CD14-positive monocyte (primary cell): ENCODE measurements at regions not wholly inside any gene's neighbourhood (a gene's known extent, or its start where the extent isn't known, plus 50 kb on each side); places are given as distances from the start of the nearest gene placed in this dataset.

ENCODE experiments used
- DNase-seq, 3 donors: peaks; one replicate each; pipeline ENCODE4 v3.0.0-alpha.2; 2011 to 2022
- H2AFZ ChIP-seq: 2 replicates; pipeline ENCODE4 v1.6.0; 2012; ENCODE audit warnings: mild to moderate bottlenecking, low read depth, low read length, inconsistent platforms; ENCODE audit not compliant: insufficient read depth, poor library complexity, severe bottlenecking
- H3K27ac ChIP-seq, 2 donors: 1 replicate in 1 of 2; 2 replicates in 1 of 2; pipeline ENCODE4 v1.5.1; 2012 to 2013; ENCODE audit warnings: low read length in 2 of 2, control low read depth in 1 of 2, inconsistent platforms in 1 of 2, low read depth in 1 of 2, mild to moderate bottlenecking in 1 of 2
- H3K27me3 ChIP-seq, 2 donors: one replicate each; pipeline versions ENCODE4 v1.6.0 to v1.6.1; 2011 to 2013; ENCODE audit warnings: low read length in 2 of 2; ENCODE audit not compliant: control insufficient read depth in 2 of 2, insufficient read depth in 2 of 2
- H3K36me3 ChIP-seq, 2 donors: replicated peaks in 1 of 2; 1 replicate in 1 of 2; 2 replicates in 1 of 2; pipeline versions ENCODE4 v1.5.1 to v1.6.1; 2012 to 2013; ENCODE audit warnings: low read length in 2 of 2, control low read depth in 1 of 2, inconsistent platforms in 1 of 2, mild to moderate bottlenecking in 1 of 2; ENCODE audit not compliant: insufficient read depth in 2 of 2, control insufficient read depth in 1 of 2
- H3K4me1 ChIP-seq, 2 donors: 1 replicate in 1 of 2; 2 replicates in 1 of 2; pipeline versions ENCODE4 v1.5.1 to v1.6.1; 2012 to 2013; ENCODE audit warnings: low read length in 2 of 2, control low read depth in 1 of 2, inconsistent platforms in 1 of 2, mild to moderate bottlenecking in 1 of 2, moderate library complexity in 1 of 2; ENCODE audit not compliant: insufficient read depth in 2 of 2, control insufficient read depth in 1 of 2
- H3K4me2 ChIP-seq: replicated peaks from 2 replicates; pipeline ENCODE3; 2012; ENCODE audit warnings: low read length, moderate library complexity, mild to moderate bottlenecking; ENCODE audit not compliant: poor library complexity, severe bottlenecking; ENCODE audit errors: extremely low read depth
- H3K4me3 ChIP-seq, 3 experiments: fragments of 200-600 bp in 1 of 3; sonication (generic) in 1 of 3; replicated peaks in 1 of 3; 1 replicate in 2 of 3; 2 replicates in 1 of 3; pipeline ENCODE4 v1.5.1; 2011 to 2013; ENCODE audit warnings: low read length in 3 of 3, mild to moderate bottlenecking in 3 of 3, control low read depth in 2 of 3, low read depth in 2 of 3, inconsistent platforms in 1 of 3, moderate library complexity in 1 of 3
- H3K79me2 ChIP-seq: 2 replicates; pipeline ENCODE4 v1.6.0; 2012; ENCODE audit warnings: mild to moderate bottlenecking, control low read depth, inconsistent platforms, low read length, moderate library complexity; ENCODE audit not compliant: insufficient read depth
- H3K9ac ChIP-seq: 2 replicates; pipeline ENCODE4 v1.6.0; 2017; ENCODE audit warnings: low read length, mild to moderate bottlenecking; ENCODE audit not compliant: insufficient read depth, poor library complexity, severe bottlenecking
- H3K9me3 ChIP-seq, 2 donors: replicated peaks in 1 of 2; 1 replicate in 1 of 2; 2 replicates in 1 of 2; pipeline versions ENCODE4 v1.5.1 to v1.6.1; 2012 to 2013; ENCODE audit warnings: low read length in 2 of 2, control low read depth in 1 of 2; ENCODE audit not compliant: control insufficient read depth in 1 of 2, insufficient read depth in 1 of 2
- H4K20me1 ChIP-seq: 2 replicates; pipeline ENCODE4 v1.6.0; 2012; ENCODE audit warnings: mild to moderate bottlenecking, low read length, control low read depth, moderate library complexity; ENCODE audit not compliant: insufficient read depth
- H3K27ac Mint-ChIP-seq, 7 donors: one replicate each; pipeline ENCODE4 v1.8.0; 2020; ENCODE audit warnings: mild to moderate bottlenecking in 7 of 7, mixed read lengths in 7 of 7, moderate library complexity in 6 of 7, inconsistent platforms in 2 of 7
- H3K27me3 Mint-ChIP-seq, 3 donors: one replicate each; pipeline ENCODE4 v1.8.0; 2021 to 2022; ENCODE audit warnings: low read depth in 3 of 3, mild to moderate bottlenecking in 3 of 3, mixed read lengths in 3 of 3, moderate library complexity in 3 of 3, inconsistent platforms in 1 of 3
- H3K36me3 Mint-ChIP-seq, 2 donors: one replicate each; pipeline ENCODE4 v1.8.0; 2020; ENCODE audit warnings: mixed read lengths in 2 of 2, inconsistent platforms in 1 of 2, mild to moderate bottlenecking in 1 of 2
- H3K4me1 Mint-ChIP-seq: one replicate; pipeline ENCODE4 v1.8.0; 2020; ENCODE audit warnings: mild to moderate bottlenecking, mixed read lengths
- H3K4me3 Mint-ChIP-seq, 2 donors: one replicate each; pipeline ENCODE4 v1.8.0; 2020; ENCODE audit warnings: mild to moderate bottlenecking in 2 of 2, mixed read lengths in 2 of 2, moderate library complexity in 1 of 2
- H3K9me3 Mint-ChIP-seq, 7 donors: one replicate each; pipeline ENCODE4 v1.8.0; 2020 to 2022; ENCODE audit warnings: mixed read lengths in 7 of 7, mild to moderate bottlenecking in 6 of 7, moderate library complexity in 6 of 7, inconsistent platforms in 2 of 7
- WGBS: methylation state at CpG from one replicate; pipeline ENCODE4 v1.1.5; 2013; ENCODE audit warnings: missing lambda C conversion rate; ENCODE audit not compliant: insufficient coverage; 5-methylcytosine and 5-hydroxymethylcytosine counted together
- intact Hi-C, 2 donors: fragments of 100-400 bp; cut with micrococcal nuclease; formaldehyde crosslinking; loops; one replicate each; pipeline versions ENCODE4 v1.15.0 to v1.15.1; 2023
- TF ChIP-seq, protein P1 (sequence below): fragments of 200-600 bp; IDR thresholded peaks from one replicate; pipeline ENCODE4 v1.8.0; 2022; ENCODE audit warnings: antibody characterized with exemption, mild to moderate bottlenecking

DNA sequence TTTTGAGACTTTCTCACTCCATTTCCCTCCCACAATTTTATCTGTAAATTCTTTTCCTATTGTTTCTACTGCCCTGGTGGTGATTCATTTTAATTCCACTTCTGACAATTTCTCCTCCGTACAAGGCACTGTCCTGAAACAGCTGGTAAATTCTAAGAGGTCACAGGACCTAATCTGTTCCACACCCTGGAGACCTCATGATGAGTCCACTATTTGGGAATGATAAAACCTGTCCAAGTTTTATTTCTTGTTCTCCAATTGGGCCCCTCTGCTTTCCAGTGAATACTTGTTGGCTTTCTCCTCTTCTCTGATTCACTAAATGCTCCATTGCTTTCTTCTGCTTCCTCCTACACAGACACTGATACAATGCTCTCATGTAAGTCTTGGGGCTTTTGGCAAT is 343.1 kb upstream of the DUSP10 start:
- H3K4me2 ChIP-seq, result no peak overlapping the region
- H3K27me3 ChIP-seq, result no peaks in the 10 kb centered on the region
- no peak overlapping the region for H2AFZ ChIP-seq
- H3K9ac ChIP-seq, result no peak overlapping the region
- H3K27ac ChIP-seq, result no peak overlapping the region
- no peak overlapping the region for H3K4me3 ChIP-seq
- no peak overlapping the region for H3K27ac Mint-ChIP-seq
- TF ChIP-seq, protein P1, sequence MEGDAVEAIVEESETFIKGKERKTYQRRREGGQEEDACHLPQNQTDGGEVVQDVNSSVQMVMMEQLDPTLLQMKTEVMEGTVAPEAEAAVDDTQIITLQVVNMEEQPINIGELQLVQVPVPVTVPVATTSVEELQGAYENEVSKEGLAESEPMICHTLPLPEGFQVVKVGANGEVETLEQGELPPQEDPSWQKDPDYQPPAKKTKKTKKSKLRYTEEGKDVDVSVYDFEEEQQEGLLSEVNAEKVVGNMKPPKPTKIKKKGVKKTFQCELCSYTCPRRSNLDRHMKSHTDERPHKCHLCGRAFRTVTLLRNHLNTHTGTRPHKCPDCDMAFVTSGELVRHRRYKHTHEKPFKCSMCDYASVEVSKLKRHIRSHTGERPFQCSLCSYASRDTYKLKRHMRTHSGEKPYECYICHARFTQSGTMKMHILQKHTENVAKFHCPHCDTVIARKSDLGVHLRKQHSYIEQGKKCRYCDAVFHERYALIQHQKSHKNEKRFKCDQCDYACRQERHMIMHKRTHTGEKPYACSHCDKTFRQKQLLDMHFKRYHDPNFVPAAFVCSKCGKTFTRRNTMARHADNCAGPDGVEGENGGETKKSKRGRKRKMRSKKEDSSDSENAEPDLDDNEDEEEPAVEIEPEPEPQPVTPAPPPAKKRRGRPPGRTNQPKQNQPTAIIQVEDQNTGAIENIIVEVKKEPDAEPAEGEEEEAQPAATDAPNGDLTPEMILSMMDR, result no peak
- no peak overlapping the region for H3K4me3 Mint-ChIP-seq
- H3K9me3 Mint-ChIP-seq, result peaks cover 0 to 17% (median 4%) of the 10 kb centered on the region in 7 donors
- peaks cover 0 to 2% (median 0%) of the 10 kb centered on the region in 3 donors for H3K27me3 Mint-ChIP-seq
- H3K36me3 Mint-ChIP-seq, result no peaks in the 10 kb centered on the region
- intact Hi-C loops, result no loop called here
- WGBS, result 100% methylated on average over 1 of the region's 1 CpG
- H3K36me3 ChIP-seq, result no peaks in the 10 kb centered on the region
- no peaks in the 10 kb centered on the region for H3K4me1 ChIP-seq
- H3K4me1 Mint-ChIP-seq, result no peaks in the 10 kb centered on the region
- DNase-seq, result no peak
- no peaks in the 10 kb centered on the region for H4K20me1 ChIP-seq
- H3K9me3 ChIP-seq, result peaks cover 0 to 4% of the 10 kb centered on the region in 2 donors
- H3K79me2 ChIP-seq, result no peaks in the 10 kb centered on the region

DNA sequence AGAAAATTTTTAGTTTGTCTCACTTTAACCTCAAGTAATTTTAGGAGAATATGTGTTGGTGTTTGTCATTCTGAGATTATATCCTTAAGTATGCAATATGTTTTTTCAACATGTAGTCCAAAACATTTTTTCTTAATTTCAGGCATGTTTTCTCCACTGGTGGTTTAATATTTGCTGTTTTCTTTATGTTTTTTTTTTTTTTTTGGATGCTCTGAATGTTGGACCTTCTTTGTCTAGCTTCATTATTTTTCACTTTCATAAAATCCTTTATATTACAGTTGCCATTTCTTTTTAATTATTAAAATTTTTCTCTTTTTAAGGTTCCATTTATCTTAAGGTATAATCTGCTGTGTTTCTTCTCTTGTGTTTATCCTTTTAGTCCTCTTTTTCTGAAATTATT is 342.2 kb upstream of the DUSP10 start:
- H3K4me3 Mint-ChIP-seq, result no peak overlapping the region
- Histone ChIP-seq H3K4me3 (no peak overlapping the region), H3K36me3 (no peaks in the 10 kb centered on the region), H3K9ac (no peak overlapping the region), H3K4me1 (no peaks in the 10 kb centered on the region), H3K27ac (no peak overlapping the region), H2AFZ (no peak overlapping the region), H4K20me1 (no peaks in the 10 kb centered on the region), H3K27me3 (no peaks in the 10 kb centered on the region), H3K9me3 (peaks cover 0 to 4% of the 10 kb centered on the region in 2 donors), H3K4me2 (no peak overlapping the region), H3K79me2 (no peaks in the 10 kb centered on the region)
- intact Hi-C loops, result no loop called here
- H3K4me1 Mint-ChIP-seq, result no peaks in the 10 kb centered on the region
- H3K36me3 Mint-ChIP-seq, result no peaks in the 10 kb centered on the region
- H3K9me3 Mint-ChIP-seq, result peaks cover 0 to 15% (median 4%) of the 10 kb centered on the region in 7 donors
- DNase-seq, result no peak
- H3K27me3 Mint-ChIP-seq, result peaks cover 0 to 2% (median 0%) of the 10 kb centered on the region in 3 donors
- H3K27ac Mint-ChIP-seq, result no peak overlapping the region
- TF ChIP-seq, protein P1, result no peak
